ENCODE measurements at regions not wholly inside any gene's neighbourhood (a gene's known extent, or its start where the extent isn't known, plus 50 kb on each side); places are given as distances from the start of the nearest gene placed in this dataset.

DNA sequence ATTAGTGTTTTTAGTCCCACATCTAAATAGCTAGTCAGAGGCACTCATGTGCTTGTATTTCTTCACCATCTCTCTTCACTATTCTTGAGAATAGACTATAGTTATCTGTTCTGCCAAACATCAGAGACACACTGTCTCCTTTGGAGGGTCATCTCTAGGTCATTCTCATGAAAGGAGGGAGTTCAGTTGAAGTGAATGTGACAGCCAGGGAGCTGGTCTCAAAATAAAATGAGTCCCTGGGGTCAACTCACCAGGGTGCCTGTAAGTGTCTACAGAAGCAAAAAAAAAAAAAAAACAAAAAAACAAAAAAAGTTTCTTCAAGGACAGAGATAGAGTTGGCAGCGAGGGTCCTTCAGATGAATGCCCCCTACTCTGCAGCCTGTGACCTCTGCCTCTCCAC is 171.0 kb downstream of the ID4 start:
- TF ChIP-seq, protein P1, sequence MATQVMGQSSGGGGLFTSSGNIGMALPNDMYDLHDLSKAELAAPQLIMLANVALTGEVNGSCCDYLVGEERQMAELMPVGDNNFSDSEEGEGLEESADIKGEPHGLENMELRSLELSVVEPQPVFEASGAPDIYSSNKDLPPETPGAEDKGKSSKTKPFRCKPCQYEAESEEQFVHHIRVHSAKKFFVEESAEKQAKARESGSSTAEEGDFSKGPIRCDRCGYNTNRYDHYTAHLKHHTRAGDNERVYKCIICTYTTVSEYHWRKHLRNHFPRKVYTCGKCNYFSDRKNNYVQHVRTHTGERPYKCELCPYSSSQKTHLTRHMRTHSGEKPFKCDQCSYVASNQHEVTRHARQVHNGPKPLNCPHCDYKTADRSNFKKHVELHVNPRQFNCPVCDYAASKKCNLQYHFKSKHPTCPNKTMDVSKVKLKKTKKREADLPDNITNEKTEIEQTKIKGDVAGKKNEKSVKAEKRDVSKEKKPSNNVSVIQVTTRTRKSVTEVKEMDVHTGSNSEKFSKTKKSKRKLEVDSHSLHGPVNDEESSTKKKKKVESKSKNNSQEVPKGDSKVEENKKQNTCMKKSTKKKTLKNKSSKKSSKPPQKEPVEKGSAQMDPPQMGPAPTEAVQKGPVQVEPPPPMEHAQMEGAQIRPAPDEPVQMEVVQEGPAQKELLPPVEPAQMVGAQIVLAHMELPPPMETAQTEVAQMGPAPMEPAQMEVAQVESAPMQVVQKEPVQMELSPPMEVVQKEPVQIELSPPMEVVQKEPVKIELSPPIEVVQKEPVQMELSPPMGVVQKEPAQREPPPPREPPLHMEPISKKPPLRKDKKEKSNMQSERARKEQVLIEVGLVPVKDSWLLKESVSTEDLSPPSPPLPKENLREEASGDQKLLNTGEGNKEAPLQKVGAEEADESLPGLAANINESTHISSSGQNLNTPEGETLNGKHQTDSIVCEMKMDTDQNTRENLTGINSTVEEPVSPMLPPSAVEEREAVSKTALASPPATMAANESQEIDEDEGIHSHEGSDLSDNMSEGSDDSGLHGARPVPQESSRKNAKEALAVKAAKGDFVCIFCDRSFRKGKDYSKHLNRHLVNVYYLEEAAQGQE (IDR thresholded peaks at IDR 0.05; ENCODE audit: insufficient read depth in 1 of 2, low read depth in 2 of 2, low read length in 2 of 2): no peak
- no peak for TF ChIP-seq TAF1 (IDR thresholded peaks at IDR 0.05; ENCODE audit: borderline replicate concordance, insufficient read depth, low read length)
- no peak for TF ChIP-seq SIN3A (IDR thresholded peaks at IDR 0.05; ENCODE audit: borderline replicate concordance, insufficient read depth, low read length)
- no peak for TF ChIP-seq POLR2AphosphoS5 (IDR thresholded peaks at IDR 0.05; ENCODE audit: low read depth, low read length)
- no peak for TF ChIP-seq FOXP2 (optimal IDR thresholded peaks at IDR 0.05; ENCODE audit: borderline replicate concordance, extremely low read depth, extremely low read length, insufficient read depth)

DNA sequence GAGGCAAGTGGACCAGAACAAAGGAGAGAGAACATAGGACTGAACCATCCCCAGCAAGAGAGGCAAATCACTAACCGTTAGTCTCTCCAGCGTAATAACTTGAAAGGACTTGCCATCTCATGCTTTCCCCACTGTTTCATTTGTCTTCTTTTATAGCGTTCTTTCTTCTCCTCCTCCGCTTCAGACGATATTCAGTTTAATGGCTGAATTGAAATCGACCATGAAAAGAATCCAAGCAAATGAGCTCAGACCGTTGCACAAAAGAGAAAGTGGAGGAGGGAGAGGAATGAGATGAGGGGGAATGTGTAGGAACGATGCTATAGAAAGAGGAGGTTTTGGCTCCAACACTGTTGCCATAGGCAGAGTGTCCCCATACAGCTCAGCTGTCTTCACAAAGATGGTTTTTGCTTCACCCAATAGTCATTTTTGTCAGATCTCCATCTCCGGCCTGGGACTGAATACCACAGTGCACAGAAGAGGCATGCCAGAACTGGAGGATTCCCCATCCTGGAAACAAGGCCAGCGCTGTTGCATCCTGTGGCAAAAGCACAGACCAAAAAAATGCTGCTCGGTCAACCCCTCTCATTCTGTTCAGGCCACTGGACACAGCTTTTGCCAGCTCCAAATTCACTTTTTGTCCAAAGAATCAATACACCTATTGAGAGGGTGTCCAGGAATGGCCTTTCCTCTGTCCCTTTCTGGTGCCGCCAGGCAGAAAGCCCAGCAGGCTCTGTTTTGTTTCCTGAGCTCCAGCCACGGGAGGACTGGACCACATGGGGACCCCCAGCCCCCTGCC is 176.1 kb downstream of the ID4 start:
- no peak for TF ChIP-seq TAF1 (IDR thresholded peaks at IDR 0.05; ENCODE audit: borderline replicate concordance, insufficient read depth, low read length)
- TF ChIP-seq, protein P1 (IDR thresholded peaks at IDR 0.05; ENCODE audit: insufficient read depth in 1 of 2, low read depth in 2 of 2, low read length in 2 of 2): no peak
- no peak for TF ChIP-seq FOXP2 (optimal IDR thresholded peaks at IDR 0.05; ENCODE audit: borderline replicate concordance, extremely low read depth, extremely low read length, insufficient read depth)

DNA sequence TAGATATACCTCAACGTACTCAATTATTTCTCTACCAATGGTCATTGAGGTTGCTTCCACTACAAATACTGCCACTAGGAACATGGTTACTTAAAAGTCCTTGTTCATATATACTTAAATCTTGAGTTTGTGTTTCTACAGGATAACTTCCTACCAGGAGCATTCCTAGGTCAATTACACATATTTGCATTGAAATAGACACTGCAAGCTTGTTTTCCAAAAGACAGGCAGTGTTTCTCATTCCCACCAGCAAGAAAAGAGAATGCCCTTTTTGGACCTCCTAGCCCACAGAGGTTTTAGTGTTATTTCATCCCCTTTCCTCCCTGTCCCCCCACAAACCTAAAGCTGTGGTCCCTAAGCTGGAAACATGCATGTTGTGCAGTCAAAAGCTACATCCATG is 177.3 kb downstream of the ID4 start:
- TF ChIP-seq, protein P1 (IDR thresholded peaks at IDR 0.05; ENCODE audit: insufficient read depth in 1 of 2, low read depth in 2 of 2, low read length in 2 of 2): no peak
- TF ChIP-seq TAF1 (IDR thresholded peaks at IDR 0.05; ENCODE audit: borderline replicate concordance, insufficient read depth, low read length) (no peak), FOXP2 (optimal IDR thresholded peaks at IDR 0.05; ENCODE audit: borderline replicate concordance, extremely low read depth, extremely low read length, insufficient read depth) (no peak), POLR2AphosphoS5 (IDR thresholded peaks at IDR 0.05; ENCODE audit: low read depth, low read length) (no peak), SIN3A (IDR thresholded peaks at IDR 0.05; ENCODE audit: borderline replicate concordance, insufficient read depth, low read length) (no peak)

DNA sequence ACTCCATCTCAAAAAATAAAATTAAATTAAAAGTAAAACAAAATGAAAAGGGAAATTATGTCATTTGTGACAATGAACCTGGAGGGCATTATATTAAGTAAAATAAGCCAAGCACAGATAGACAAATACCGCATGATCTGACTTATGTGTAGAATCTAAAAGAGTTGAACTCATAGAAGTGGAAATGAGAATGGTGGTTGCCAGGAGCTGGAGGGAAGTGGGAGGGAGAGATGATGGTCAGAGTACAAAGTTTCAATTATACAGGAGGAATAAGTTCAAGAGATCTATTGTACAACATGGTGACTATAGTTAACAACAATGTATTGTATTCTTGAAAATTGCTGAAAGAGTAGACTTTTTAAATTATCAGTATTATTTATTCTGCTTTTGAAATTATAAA is 183.4 kb downstream of the ID4 start:
- TF ChIP-seq SIN3A (IDR thresholded peaks at IDR 0.05; ENCODE audit: borderline replicate concordance, insufficient read depth, low read length): no peak
- TF ChIP-seq POLR2AphosphoS5 (IDR thresholded peaks at IDR 0.05; ENCODE audit: low read depth, low read length): no peak
- TF ChIP-seq TAF1 (IDR thresholded peaks at IDR 0.05; ENCODE audit: borderline replicate concordance, insufficient read depth, low read length): no peak
- TF ChIP-seq, protein P1 (IDR thresholded peaks at IDR 0.05; ENCODE audit: insufficient read depth in 1 of 2, low read depth in 2 of 2, low read length in 2 of 2): no peak

DNA sequence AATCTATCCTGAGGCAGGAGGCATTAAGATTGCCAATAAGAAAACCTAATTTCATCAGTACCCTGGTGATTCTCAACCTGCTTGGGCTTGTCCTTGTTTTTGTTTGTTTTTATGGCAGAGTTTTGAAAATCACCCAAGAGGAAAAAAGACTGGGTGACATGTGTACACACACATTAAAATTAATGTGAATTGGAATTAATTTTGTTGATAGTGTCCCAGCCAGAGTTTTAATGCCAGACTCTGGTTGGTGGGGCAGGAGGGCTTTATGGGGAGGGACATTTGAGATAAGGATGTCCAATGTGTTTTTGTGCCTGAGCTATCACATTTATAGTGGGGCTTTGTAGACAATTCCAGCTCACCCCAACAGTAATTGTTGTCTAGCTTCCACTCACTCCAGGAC is 184.6 kb downstream of the ID4 start:
- TF ChIP-seq FOXP2 (optimal IDR thresholded peaks at IDR 0.05; ENCODE audit: borderline replicate concordance, extremely low read depth, extremely low read length, insufficient read depth): no peak

Measured in PFSK-1 (cell line).